ENCODE measurements at regions not wholly inside any gene's neighbourhood (a gene's known extent, or its start where the extent isn't known, plus 50 kb on each side); places are given as distances from the start of the nearest gene placed in this dataset.

DNA sequence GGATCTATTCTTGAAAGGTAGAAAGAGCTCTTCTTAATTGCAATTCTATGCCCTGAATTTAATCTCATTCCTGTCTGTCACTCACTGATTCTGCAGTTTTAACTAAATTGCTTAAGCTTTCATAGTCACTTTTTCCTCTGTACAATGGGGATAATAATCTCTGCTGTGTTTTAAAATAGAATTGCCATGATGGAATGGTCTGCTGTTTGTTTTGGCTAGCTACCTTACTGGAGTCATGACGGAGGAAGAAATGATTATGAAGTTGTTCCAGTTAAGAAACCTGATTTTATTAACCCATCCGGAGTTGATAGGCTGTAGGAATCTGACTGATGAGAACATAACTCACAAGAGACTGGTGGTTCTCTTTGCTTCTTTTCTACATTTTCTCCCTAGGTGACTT, 54.9 kb upstream of the ITM2B start:
- Mint-ChIP-seq H3K27me3 (ENCODE audit: low read depth) (no peaks in the 10 kb centered on the region), H3K27ac (no peak overlapping the region), H3K36me3 (no peaks in the 10 kb centered on the region), H3K4me1 (peaks cover 6% of the 10 kb centered on the region), H3K4me3 (no peak overlapping the region), H3K9me3 (no peaks in the 10 kb centered on the region)
- POLR2A ChIA-PET = no interaction called here
- DNase-seq (ENCODE audit: low spot score) (no peak), ATAC-seq (no peak)
- CTCF ChIA-PET = no interaction called here
- no peak for TF ChIP-seq NR2C2 (CRISPR knock-in tag; IDR thresholded peaks at IDR 0.05)
- TF ChIP-seq ZNF423 (CRISPR knock-in tag; IDR thresholded peaks at IDR 0.05) = no peak
- TF ChIP-seq, protein P1, sequence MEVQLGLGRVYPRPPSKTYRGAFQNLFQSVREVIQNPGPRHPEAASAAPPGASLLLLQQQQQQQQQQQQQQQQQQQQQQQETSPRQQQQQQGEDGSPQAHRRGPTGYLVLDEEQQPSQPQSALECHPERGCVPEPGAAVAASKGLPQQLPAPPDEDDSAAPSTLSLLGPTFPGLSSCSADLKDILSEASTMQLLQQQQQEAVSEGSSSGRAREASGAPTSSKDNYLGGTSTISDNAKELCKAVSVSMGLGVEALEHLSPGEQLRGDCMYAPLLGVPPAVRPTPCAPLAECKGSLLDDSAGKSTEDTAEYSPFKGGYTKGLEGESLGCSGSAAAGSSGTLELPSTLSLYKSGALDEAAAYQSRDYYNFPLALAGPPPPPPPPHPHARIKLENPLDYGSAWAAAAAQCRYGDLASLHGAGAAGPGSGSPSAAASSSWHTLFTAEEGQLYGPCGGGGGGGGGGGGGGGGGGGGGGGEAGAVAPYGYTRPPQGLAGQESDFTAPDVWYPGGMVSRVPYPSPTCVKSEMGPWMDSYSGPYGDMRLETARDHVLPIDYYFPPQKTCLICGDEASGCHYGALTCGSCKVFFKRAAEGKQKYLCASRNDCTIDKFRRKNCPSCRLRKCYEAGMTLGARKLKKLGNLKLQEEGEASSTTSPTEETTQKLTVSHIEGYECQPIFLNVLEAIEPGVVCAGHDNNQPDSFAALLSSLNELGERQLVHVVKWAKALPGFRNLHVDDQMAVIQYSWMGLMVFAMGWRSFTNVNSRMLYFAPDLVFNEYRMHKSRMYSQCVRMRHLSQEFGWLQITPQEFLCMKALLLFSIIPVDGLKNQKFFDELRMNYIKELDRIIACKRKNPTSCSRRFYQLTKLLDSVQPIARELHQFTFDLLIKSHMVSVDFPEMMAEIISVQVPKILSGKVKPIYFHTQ (CRISPR knock-in tag; IDR thresholded peaks at IDR 0.05) = no peak
- no peak for TF ChIP-seq RORB (CRISPR knock-in tag; IDR thresholded peaks at IDR 0.05)
- no peak for TF ChIP-seq ZNF219 (CRISPR knock-in tag; IDR thresholded peaks at IDR 0.05; ENCODE audit: borderline replicate concordance)
- no peak for TF ChIP-seq PREB (CRISPR knock-in tag; IDR thresholded peaks at IDR 0.05; ENCODE audit: borderline replicate concordance)
- no peak for TF ChIP-seq ZNF396 (CRISPR knock-in tag; IDR thresholded peaks at IDR 0.05; ENCODE audit: borderline replicate concordance)
- no peak for TF ChIP-seq SOX15 (CRISPR knock-in tag; IDR thresholded peaks at IDR 0.05)
- no peak for TF ChIP-seq NR1H2 (CRISPR knock-in tag; IDR thresholded peaks at IDR 0.05)
- TF ChIP-seq ZNF232 (CRISPR knock-in tag; IDR thresholded peaks at IDR 0.05) = no peak
- no peak for TF ChIP-seq SMAD4 (CRISPR knock-in tag; IDR thresholded peaks at IDR 0.05)
- no peak for TF ChIP-seq ZBTB21 (CRISPR knock-in tag; IDR thresholded peaks at IDR 0.05; ENCODE audit: borderline replicate concordance)
- TF ChIP-seq SP1 (CRISPR knock-in tag; conservative IDR thresholded peaks at IDR 0.05) = no peak
- TF ChIP-seq HMGA2 (CRISPR knock-in tag; IDR thresholded peaks at IDR 0.05) = no peak
- TF ChIP-seq, protein P2, sequence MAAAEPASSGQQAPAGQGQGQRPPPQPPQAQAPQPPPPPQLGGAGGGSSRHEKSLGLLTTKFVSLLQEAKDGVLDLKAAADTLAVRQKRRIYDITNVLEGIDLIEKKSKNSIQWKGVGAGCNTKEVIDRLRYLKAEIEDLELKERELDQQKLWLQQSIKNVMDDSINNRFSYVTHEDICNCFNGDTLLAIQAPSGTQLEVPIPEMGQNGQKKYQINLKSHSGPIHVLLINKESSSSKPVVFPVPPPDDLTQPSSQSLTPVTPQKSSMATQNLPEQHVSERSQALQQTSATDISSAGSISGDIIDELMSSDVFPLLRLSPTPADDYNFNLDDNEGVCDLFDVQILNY (CRISPR knock-in tag; IDR thresholded peaks at IDR 0.05) = no peak

DNA sequence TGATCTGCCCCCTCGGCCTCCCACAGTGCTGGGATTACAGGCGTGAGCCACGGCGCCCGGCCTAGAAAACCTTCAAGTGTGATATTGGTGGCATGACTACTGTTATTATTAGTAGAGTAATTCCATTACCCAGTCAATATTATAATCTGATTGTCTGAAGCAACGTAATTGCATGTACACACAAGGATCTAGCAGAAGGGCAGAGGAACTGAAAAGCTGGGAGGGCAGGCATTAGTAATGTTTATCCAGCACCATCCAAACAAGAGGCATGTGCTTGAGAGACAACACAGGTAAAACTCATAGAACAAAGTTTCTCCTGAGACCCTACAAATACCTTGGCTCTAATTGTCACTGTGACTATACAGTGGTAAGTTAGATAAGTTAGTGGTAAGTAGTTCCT, 56.2 kb upstream of the ITM2B start:
- CTCF ChIA-PET = no interaction called here
- no peak for DNase-seq (ENCODE audit: low spot score)

DNA sequence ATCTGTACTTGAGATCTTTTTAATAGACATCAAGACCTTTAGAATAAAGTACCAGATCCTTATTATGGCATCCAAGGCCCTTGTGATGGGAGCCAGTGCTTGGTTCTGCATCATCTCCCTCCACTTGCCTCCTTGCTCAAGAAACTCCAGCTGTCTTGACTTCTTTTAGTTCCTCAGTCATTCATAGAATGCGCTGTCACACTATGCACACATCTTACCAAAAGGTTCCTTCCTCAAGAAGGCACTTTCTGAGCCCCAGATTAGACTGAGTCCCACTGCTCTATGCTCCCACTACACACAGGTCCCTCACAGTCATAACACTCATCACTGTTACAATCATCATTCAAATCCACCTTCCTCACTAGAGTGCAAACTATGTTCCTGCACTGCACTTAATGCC, 57.8 kb upstream of the ITM2B start:
- ChIA-PET CTCF (no interaction called here), POLR2A (no interaction called here)
- no peak for ATAC-seq
- Mint-ChIP-seq H3K4me1 (no peaks in the 10 kb centered on the region), H3K27ac (no peak overlapping the region), H3K27me3 (ENCODE audit: low read depth) (no peaks in the 10 kb centered on the region), H3K4me3 (no peak overlapping the region), H3K9me3 (no peaks in the 10 kb centered on the region), H3K36me3 (no peaks in the 10 kb centered on the region)
- TF ChIP-seq ETV6 (CRISPR knock-in tag; IDR thresholded peaks at IDR 0.05) = no peak
- TF ChIP-seq RELA (CRISPR knock-in tag; IDR thresholded peaks at IDR 0.05; ENCODE audit: borderline replicate concordance) = no peak
- DNase-seq (ENCODE audit: low spot score) = no peak

More for the DNA sequence above, 56.2 kb upstream of the ITM2B start:
- Mint-ChIP-seq H3K36me3 (no peaks in the 10 kb centered on the region), H3K27me3 (ENCODE audit: low read depth) (no peaks in the 10 kb centered on the region), H3K4me3 (no peak overlapping the region), H3K4me1 (peaks cover 5% of the 10 kb centered on the region), H3K27ac (no peak overlapping the region), H3K9me3 (no peaks in the 10 kb centered on the region)
- TF ChIP-seq USF2 (CRISPR knock-in tag; IDR thresholded peaks at IDR 0.05) (no peak), CBFB (CRISPR knock-in tag; IDR thresholded peaks at IDR 0.05; ENCODE audit: low read depth) (no peak), MYBL2 (CRISPR knock-in tag; IDR thresholded peaks at IDR 0.05) (no peak)
- POLR2A ChIA-PET = no interaction called here
- no peak for ATAC-seq
